PC-3 (cell line): ENCODE measurements at regions not wholly inside any gene's neighbourhood (a gene's known extent, or its start where the extent isn't known, plus 50 kb on each side); places are given as distances from the start of the nearest gene placed in this dataset.

ENCODE experiments used
- ATAC-seq: fragments of 200-7000 bp; cut with Tn5 transposase; 2 replicates; pipeline ENCODE4 v1.9.1; 2020; ENCODE audit warnings: mild to moderate bottlenecking, moderate library complexity
- BruUV-seq: library from RNA; stranded (reverse); fragments of 400-500 nt; replicated peaks from 2 replicates; lab custom pipeline; 2021; lab: Mats Ljungman, UMichigan
- CTCF ChIA-PET: fragments of 300-600 bp; sonication (Branson Sonifier 250); formaldehyde crosslinking; loops from one replicate; lab custom pipeline; 2022; ENCODE audit warnings: antibody characterized with exemption; lab: Charles Lee
- POLR2A ChIA-PET: fragments of 300-600 bp; sonication (Branson Sonifier 250); formaldehyde crosslinking; loops from one replicate; lab custom pipeline; 2022; ENCODE audit warnings: antibody characterized with exemption; ENCODE audit not compliant: unreplicated experiment; lab: Charles Lee
- DNase-seq: peaks from one replicate; pipeline ENCODE4 v3.0.0-alpha.2; 2015
- H2AFZ ChIP-seq: fragments of 300-600 bp; sonication (generic); 2 replicates; pipeline ENCODE4 v1.6.0; 2016; ENCODE audit warnings: antibody characterized with exemption, low read length
- H3F3A ChIP-seq: fragments of 300-600 bp; sonication (generic); one replicate; pipeline ENCODE4 v1.6.0; 2017; ENCODE audit warnings: antibody characterized with exemption, low read length, control low read depth, mild to moderate bottlenecking; ENCODE audit not compliant: unreplicated experiment
- H3K27ac ChIP-seq: fragments of 300-600 bp; sonication (generic); 2 replicates; pipeline ENCODE4 v1.5.1; 2016; ENCODE audit warnings: mild to moderate bottlenecking, low read length
- H3K27me3 ChIP-seq: fragments of 300-600 bp; sonication (generic); 2 replicates; pipeline ENCODE4 v1.6.1; 2016; ENCODE audit warnings: low read length, mixed read lengths
- H3K36me3 ChIP-seq: fragments of 300-600 bp; sonication (generic); 2 replicates; pipeline ENCODE4 v1.6.1; 2016; ENCODE audit warnings: low read depth, mixed run types, low read length, mixed read lengths
- H3K4me1 ChIP-seq: fragments of 300-600 bp; sonication (generic); 2 replicates; pipeline ENCODE4 v1.5.1; 2016; ENCODE audit warnings: low read length; ENCODE audit not compliant: insufficient read depth
- H3K4me2 ChIP-seq: fragments of 300-600 bp; sonication (generic); 2 replicates; pipeline ENCODE4 v1.6.0; 2016; ENCODE audit warnings: low read length
- H3K4me3 ChIP-seq: fragments of 300-600 bp; sonication (generic); 2 replicates; pipeline ENCODE4 v1.5.1; 2016; ENCODE audit warnings: mild to moderate bottlenecking, low read length, mixed read lengths
- H3K79me2 ChIP-seq: fragments of 300-600 bp; sonication (generic); 2 replicates; pipeline ENCODE4 v1.6.1; 2017; ENCODE audit warnings: low read length, mixed read lengths
- H3K9ac ChIP-seq: fragments of 300-600 bp; sonication (generic); 2 replicates; pipeline ENCODE4 v1.6.0; 2016; ENCODE audit warnings: mild to moderate bottlenecking, low read length
- H3K9me2 ChIP-seq: fragments of 300-600 bp; sonication (generic); replicated peaks from 2 replicates; pipeline ENCODE4 v1.6.1; 2016; ENCODE audit warnings: mixed run types, low read length, mixed read lengths
- H3K9me3 ChIP-seq: fragments of 300-600 bp; sonication (generic); 2 replicates; pipeline ENCODE4 v1.6.1; 2016; ENCODE audit warnings: low read length, mixed read lengths
- H4K20me1 ChIP-seq: fragments of 300-600 bp; sonication (generic); 2 replicates; pipeline ENCODE4 v1.6.1; 2016; ENCODE audit warnings: low read length, mixed read lengths
- CTCF ChIP-seq: fragments of 300-600 bp; sonication (generic); conservative IDR thresholded peaks from 2 replicates; pipeline ENCODE4 v1.5.1; 2017; ENCODE audit warnings: antibody characterized with exemption, low read depth, mild to moderate bottlenecking, low read length
- EZH2 ChIP-seq: fragments of 300-600 bp; sonication (generic); IDR thresholded peaks from one replicate; pipeline ENCODE4 v1.6.1; 2017; ENCODE audit warnings: antibody characterized with exemption, mild to moderate bottlenecking, low read length; ENCODE audit not compliant: unreplicated experiment
- EZH2phosphoT487 ChIP-seq: fragments of 300-600 bp; sonication (generic); IDR thresholded peaks from 2 replicates; pipeline ENCODE4 v1.6.1; 2018; ENCODE audit warnings: mild to moderate bottlenecking, antibody characterized with exemption, low read length, borderline replicate concordance
- intact Hi-C: fragments of 100-400 bp; cut with micrococcal nuclease; formaldehyde crosslinking; loops from 2 replicates; pipeline ENCODE4 v1.9.0; 2023

- no peaks in the 10 kb centered on the region for H3K9me2 ChIP-seq
- TF ChIP-seq EZH2: no peak
- TF ChIP-seq EZH2phosphoT487: no peak
- TF ChIP-seq CTCF: no peak
- intact Hi-C loops: no loop called here
- no peak overlapping the region for H3K27ac ChIP-seq
- POLR2A ChIA-PET: no interaction called here
- H3K4me3 ChIP-seq: no peak overlapping the region
- H2AFZ ChIP-seq: no peak overlapping the region
- DNase-seq (no peak), ATAC-seq (no peak)
- H4K20me1 ChIP-seq: no peaks in the 10 kb centered on the region
- no peak overlapping the region for H3K4me2 ChIP-seq
- H3K4me1 ChIP-seq: no peaks in the 10 kb centered on the region
- no peaks in the 10 kb centered on the region for H3K36me3 ChIP-seq
- BruUV-seq: no TSS peak
- H3K79me2 ChIP-seq: no peaks in the 10 kb centered on the region
- H3K27me3 ChIP-seq: no peaks in the 10 kb centered on the region
- H3K9ac ChIP-seq: no peak overlapping the region
- H3K9me3 ChIP-seq: no peaks in the 10 kb centered on the region
- H3F3A ChIP-seq: no peaks in the 10 kb centered on the region
- CTCF ChIA-PET: no interaction called here
Observed at GRCh38 chr9:13332571-13332970, 53.1 kb upstream of the MPDZ start.

GRCh38 chr9:13331320-13331719 is 51.8 kb upstream of the MPDZ start:
- no peak for DNase-seq
- H2AFZ ChIP-seq: no peak overlapping the region
- H3K27ac ChIP-seq: no peak overlapping the region
- H3K9ac ChIP-seq: no peak overlapping the region
- ATAC-seq: no peak
- TF ChIP-seq EZH2phosphoT487 (no peak), EZH2 (no peak), CTCF (no peak)
- no peaks in the 10 kb centered on the region for H3K36me3 ChIP-seq
- no peak overlapping the region for H3K4me2 ChIP-seq
- H3K4me3 ChIP-seq: no peak overlapping the region
- no TSS peak for BruUV-seq
- no peaks in the 10 kb centered on the region for H3K4me1 ChIP-seq
- ChIA-PET POLR2A (no interaction called here), CTCF (no interaction called here)
- intact Hi-C loops: no loop called here
- H3K9me2 ChIP-seq: no peaks in the 10 kb centered on the region
- H3K79me2 ChIP-seq: no peaks in the 10 kb centered on the region
- no peaks in the 10 kb centered on the region for H4K20me1 ChIP-seq
- no peaks in the 10 kb centered on the region for H3F3A ChIP-seq
- no peaks in the 10 kb centered on the region for H3K27me3 ChIP-seq
- H3K9me3 ChIP-seq: no peaks in the 10 kb centered on the region

- H3K4me1 ChIP-seq: no peaks in the 10 kb centered on the region
- no peaks in the 10 kb centered on the region for H4K20me1 ChIP-seq
- H3F3A ChIP-seq: no peaks in the 10 kb centered on the region
- TF ChIP-seq EZH2 (no peak), EZH2phosphoT487 (no peak), CTCF (no peak)
- H2AFZ ChIP-seq: no peak overlapping the region
- H3K4me3 ChIP-seq: no peak overlapping the region
- H3K4me2 ChIP-seq: no peak overlapping the region
- CTCF ChIA-PET: no interaction called here
- H3K9me3 ChIP-seq: no peaks in the 10 kb centered on the region
- H3K27me3 ChIP-seq: no peaks in the 10 kb centered on the region
- H3K9me2 ChIP-seq: no peaks in the 10 kb centered on the region
- no peaks in the 10 kb centered on the region for H3K79me2 ChIP-seq
- no peak overlapping the region for H3K9ac ChIP-seq
- no peak overlapping the region for H3K27ac ChIP-seq
- no TSS peak for BruUV-seq
- DNase-seq (no peak), ATAC-seq (no peak)
- intact Hi-C loops: no loop called here
- H3K36me3 ChIP-seq: no peaks in the 10 kb centered on the region
- POLR2A ChIA-PET: no interaction called here
Observed at GRCh38 chr9:13330396-13331004, 51.0 kb upstream of the MPDZ start.
